HCT116 (cell line): ENCODE measurements at regions not wholly inside any gene's neighbourhood (a gene's known extent, or its start where the extent isn't known, plus 50 kb on each side); places are given as distances from the start of the nearest gene placed in this dataset.

ENCODE experiments used
- EZH2phosphoT487 ChIP-seq: fragments of 200-600 bp; IDR thresholded peaks from 2 replicates; pipeline ENCODE4 v1.6.1; 2018; ENCODE audit warnings: antibody characterized with exemption, borderline replicate concordance
- JUND ChIP-seq: IDR thresholded peaks from 2 replicates; pipeline ENCODE4 v1.6.1; 2012
- POLR2A ChIP-seq: IDR thresholded peaks from 2 replicates; pipeline ENCODE4 v1.7.0; 2011; ENCODE audit warnings: borderline replicate concordance; ENCODE audit not compliant: insufficient read depth, insufficient read length; ENCODE audit errors: extremely low read depth
- RAD21 ChIP-seq: IDR thresholded peaks from 2 replicates; pipeline ENCODE4 v1.6.1; 2012; ENCODE audit warnings: low read depth, mild to moderate bottlenecking
- SRF ChIP-seq: IDR thresholded peaks from 2 replicates; pipeline ENCODE4 v1.6.1; 2012; ENCODE audit warnings: low read depth
- ZFX ChIP-seq: fragments of 450-650 bp; IDR thresholded peaks from 2 replicates; pipeline ENCODE4 v1.6.1; 2017
- TF ChIP-seq, protein P1 (sequence below), 3 experiments: fragments of 200-600 bp in 1 of 3; sonication (generic) in 1 of 3; IDR thresholded peaks in 2 of 3; conservative IDR thresholded peaks in 1 of 3; 2 replicates each; pipeline ENCODE4 v1.5.1; 2012 to 2017; ENCODE audit warnings: low read depth in 2 of 3, low read length in 2 of 3, antibody characterized with exemption in 1 of 3, borderline replicate concordance in 1 of 3, control low read depth in 1 of 3, mild to moderate bottlenecking in 1 of 3, mixed read lengths in 1 of 3, mixed run types in 1 of 3, moderate library complexity in 1 of 3; ENCODE audit not compliant: insufficient read depth in 1 of 3
- TF ChIP-seq, protein P2 (sequence below): IDR thresholded peaks from 2 replicates; pipeline ENCODE4 v1.6.1; 2011; ENCODE audit warnings: mild to moderate bottlenecking, low read length, moderate library complexity; ENCODE audit not compliant: insufficient replicate concordance; ENCODE audit errors: extremely low read depth
- TF ChIP-seq, protein P3 (sequence below): IDR thresholded peaks from 2 replicates; pipeline ENCODE4 v1.6.1; 2012; ENCODE audit warnings: low read depth

DNA sequence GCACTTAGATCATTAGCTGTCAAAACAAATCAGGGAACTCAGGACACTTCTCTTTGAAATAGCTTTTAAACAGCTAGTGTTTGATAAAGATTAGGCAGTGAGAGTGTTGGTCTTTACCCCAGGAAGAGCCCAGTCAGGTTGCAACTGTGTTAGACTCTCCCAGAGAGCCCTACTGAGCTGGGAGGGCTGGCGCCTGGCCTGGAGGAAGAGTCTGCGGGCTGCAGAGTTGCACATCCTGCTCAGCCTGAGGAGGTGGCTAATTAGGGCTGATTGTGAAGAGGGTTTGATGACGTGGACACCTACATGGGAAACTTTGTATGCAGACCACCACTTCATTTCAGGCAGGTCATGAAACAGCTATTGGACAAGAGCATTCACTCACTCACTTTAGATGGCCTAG lies 112.0 kb downstream of the TMEM174 start:
- TF ChIP-seq, protein P1, sequence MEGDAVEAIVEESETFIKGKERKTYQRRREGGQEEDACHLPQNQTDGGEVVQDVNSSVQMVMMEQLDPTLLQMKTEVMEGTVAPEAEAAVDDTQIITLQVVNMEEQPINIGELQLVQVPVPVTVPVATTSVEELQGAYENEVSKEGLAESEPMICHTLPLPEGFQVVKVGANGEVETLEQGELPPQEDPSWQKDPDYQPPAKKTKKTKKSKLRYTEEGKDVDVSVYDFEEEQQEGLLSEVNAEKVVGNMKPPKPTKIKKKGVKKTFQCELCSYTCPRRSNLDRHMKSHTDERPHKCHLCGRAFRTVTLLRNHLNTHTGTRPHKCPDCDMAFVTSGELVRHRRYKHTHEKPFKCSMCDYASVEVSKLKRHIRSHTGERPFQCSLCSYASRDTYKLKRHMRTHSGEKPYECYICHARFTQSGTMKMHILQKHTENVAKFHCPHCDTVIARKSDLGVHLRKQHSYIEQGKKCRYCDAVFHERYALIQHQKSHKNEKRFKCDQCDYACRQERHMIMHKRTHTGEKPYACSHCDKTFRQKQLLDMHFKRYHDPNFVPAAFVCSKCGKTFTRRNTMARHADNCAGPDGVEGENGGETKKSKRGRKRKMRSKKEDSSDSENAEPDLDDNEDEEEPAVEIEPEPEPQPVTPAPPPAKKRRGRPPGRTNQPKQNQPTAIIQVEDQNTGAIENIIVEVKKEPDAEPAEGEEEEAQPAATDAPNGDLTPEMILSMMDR (IDR thresholded peaks at IDR 0.05 in 2 of 3, conservative IDR thresholded peaks at IDR 0.05 in 1 of 3; ENCODE audit: borderline replicate concordance in 1 of 3, insufficient read depth in 1 of 3, low read depth in 2 of 3, low read length in 2 of 3) = no peak
- TF ChIP-seq JUND (no peak), POLR2A (no peak), ZFX (no peak), SRF (no peak), EZH2phosphoT487 (no peak), RAD21 (no peak)
- TF ChIP-seq, protein P2, sequence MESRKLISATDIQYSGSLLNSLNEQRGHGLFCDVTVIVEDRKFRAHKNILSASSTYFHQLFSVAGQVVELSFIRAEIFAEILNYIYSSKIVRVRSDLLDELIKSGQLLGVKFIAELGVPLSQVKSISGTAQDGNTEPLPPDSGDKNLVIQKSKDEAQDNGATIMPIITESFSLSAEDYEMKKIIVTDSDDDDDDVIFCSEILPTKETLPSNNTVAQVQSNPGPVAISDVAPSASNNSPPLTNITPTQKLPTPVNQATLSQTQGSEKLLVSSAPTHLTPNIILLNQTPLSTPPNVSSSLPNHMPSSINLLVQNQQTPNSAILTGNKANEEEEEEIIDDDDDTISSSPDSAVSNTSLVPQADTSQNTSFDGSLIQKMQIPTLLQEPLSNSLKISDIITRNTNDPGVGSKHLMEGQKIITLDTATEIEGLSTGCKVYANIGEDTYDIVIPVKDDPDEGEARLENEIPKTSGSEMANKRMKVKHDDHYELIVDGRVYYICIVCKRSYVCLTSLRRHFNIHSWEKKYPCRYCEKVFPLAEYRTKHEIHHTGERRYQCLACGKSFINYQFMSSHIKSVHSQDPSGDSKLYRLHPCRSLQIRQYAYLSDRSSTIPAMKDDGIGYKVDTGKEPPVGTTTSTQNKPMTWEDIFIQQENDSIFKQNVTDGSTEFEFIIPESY = no peak
- TF ChIP-seq, protein P3, sequence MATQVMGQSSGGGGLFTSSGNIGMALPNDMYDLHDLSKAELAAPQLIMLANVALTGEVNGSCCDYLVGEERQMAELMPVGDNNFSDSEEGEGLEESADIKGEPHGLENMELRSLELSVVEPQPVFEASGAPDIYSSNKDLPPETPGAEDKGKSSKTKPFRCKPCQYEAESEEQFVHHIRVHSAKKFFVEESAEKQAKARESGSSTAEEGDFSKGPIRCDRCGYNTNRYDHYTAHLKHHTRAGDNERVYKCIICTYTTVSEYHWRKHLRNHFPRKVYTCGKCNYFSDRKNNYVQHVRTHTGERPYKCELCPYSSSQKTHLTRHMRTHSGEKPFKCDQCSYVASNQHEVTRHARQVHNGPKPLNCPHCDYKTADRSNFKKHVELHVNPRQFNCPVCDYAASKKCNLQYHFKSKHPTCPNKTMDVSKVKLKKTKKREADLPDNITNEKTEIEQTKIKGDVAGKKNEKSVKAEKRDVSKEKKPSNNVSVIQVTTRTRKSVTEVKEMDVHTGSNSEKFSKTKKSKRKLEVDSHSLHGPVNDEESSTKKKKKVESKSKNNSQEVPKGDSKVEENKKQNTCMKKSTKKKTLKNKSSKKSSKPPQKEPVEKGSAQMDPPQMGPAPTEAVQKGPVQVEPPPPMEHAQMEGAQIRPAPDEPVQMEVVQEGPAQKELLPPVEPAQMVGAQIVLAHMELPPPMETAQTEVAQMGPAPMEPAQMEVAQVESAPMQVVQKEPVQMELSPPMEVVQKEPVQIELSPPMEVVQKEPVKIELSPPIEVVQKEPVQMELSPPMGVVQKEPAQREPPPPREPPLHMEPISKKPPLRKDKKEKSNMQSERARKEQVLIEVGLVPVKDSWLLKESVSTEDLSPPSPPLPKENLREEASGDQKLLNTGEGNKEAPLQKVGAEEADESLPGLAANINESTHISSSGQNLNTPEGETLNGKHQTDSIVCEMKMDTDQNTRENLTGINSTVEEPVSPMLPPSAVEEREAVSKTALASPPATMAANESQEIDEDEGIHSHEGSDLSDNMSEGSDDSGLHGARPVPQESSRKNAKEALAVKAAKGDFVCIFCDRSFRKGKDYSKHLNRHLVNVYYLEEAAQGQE = no peak
